ENCODE measurements at regions not wholly inside any gene's neighbourhood (a gene's known extent, or its start where the extent isn't known, plus 50 kb on each side); places are given as distances from the start of the nearest gene placed in this dataset.

- Histone ChIP-seq H3K27me3 (ENCODE audit: control insufficient read depth, insufficient read depth, low read length) (no peaks in the 10 kb centered on the region), H3K9me3 (ENCODE audit: control insufficient read depth, low read depth, low read length) (no peaks in the 10 kb centered on the region), H3K9ac (ENCODE audit: low read length) (no peak overlapping the region), H3K4me1 (ENCODE audit: control insufficient read depth, low read depth, low read length) (no peaks in the 10 kb centered on the region), H3K27ac (ENCODE audit: low read length) (no peak overlapping the region), H3K4me3 (ENCODE audit: low read length) (no peak overlapping the region), H3K36me3 (ENCODE audit: control insufficient read depth, low read depth, low read length) (no peaks in the 10 kb centered on the region)
These were observed 65.6 kb upstream of the COPS8 start for GRCh38 chr2:237020090-237020489.

- Histone ChIP-seq H3K36me3 (ENCODE audit: control insufficient read depth, low read depth, low read length) (no peaks in the 10 kb centered on the region), H3K27ac (ENCODE audit: low read length) (no peak overlapping the region), H3K4me3 (ENCODE audit: low read length) (no peak overlapping the region), H3K27me3 (ENCODE audit: control insufficient read depth, insufficient read depth, low read length) (no peaks in the 10 kb centered on the region), H3K9ac (ENCODE audit: low read length) (no peak overlapping the region), H3K4me1 (ENCODE audit: control insufficient read depth, low read depth, low read length) (no peaks in the 10 kb centered on the region), H3K9me3 (ENCODE audit: control insufficient read depth, low read depth, low read length) (no peaks in the 10 kb centered on the region)
These were observed 63.2 kb upstream of the COPS8 start for GRCh38 chr2:237022533-237022932.

- Histone ChIP-seq H3K4me3 (ENCODE audit: low read length) (no peak overlapping the region), H3K9ac (ENCODE audit: low read length) (no peak overlapping the region), H3K27ac (ENCODE audit: low read length) (no peak overlapping the region), H3K4me1 (ENCODE audit: control insufficient read depth, low read depth, low read length) (no peaks in the 10 kb centered on the region), H3K9me3 (ENCODE audit: control insufficient read depth, low read depth, low read length) (no peaks in the 10 kb centered on the region), H3K27me3 (ENCODE audit: control insufficient read depth, insufficient read depth, low read length) (no peaks in the 10 kb centered on the region), H3K36me3 (ENCODE audit: control insufficient read depth, low read depth, low read length) (no peaks in the 10 kb centered on the region)
These were observed 61.4 kb upstream of the COPS8 start for GRCh38 chr2:237024255-237024654.

GRCh38 chr2:237025090-237025865 is 60.4 kb upstream of the COPS8 start:
- no peaks in the 10 kb centered on the region for H3K27me3 ChIP-seq (ENCODE audit: control insufficient read depth, insufficient read depth, low read length)
- H3K36me3 ChIP-seq (ENCODE audit: control insufficient read depth, low read depth, low read length): no peaks in the 10 kb centered on the region
- H3K9ac ChIP-seq (ENCODE audit: low read length): no peak overlapping the region
- H3K27ac ChIP-seq (ENCODE audit: low read length): no peak overlapping the region
- H3K4me1 ChIP-seq (ENCODE audit: control insufficient read depth, low read depth, low read length): no peaks in the 10 kb centered on the region
- H3K4me3 ChIP-seq (ENCODE audit: low read length): no peak overlapping the region
- no peaks in the 10 kb centered on the region for H3K9me3 ChIP-seq (ENCODE audit: control insufficient read depth, low read depth, low read length)

DNA sequence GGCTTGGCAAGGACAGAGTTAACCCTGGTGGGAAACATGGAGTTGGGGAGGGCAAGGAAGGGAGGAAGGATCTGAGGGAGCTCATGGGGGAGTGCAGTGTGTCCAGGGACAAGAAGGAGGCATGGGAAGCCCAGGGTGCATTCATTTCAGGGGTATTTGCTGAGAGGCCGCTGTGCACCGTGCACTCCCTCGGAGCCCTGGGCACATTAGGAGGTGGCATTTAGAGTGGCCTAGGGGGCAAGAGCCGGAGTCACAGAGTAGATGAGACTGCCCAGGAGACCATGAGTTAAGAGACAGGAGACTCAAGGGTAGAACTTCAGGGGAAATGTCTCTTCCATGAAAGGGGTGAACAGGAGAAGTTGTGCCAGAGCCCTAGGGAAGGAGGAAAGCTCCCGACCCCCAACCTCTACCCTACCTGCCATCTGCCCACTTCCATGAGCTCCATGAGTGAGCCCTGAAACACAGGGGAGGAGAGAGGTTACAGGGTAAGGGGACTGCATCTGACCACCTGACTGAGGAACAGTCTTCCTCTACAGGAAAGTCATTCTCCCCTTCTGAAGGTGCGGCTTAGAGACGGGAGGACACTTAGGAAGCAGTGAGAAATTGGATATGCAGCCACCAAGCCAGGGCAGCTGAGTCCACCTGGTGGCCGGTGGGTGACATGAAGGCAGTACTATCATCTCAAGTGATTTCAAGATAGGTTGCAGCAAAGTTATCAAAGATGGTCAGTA is 58.5 kb upstream of the COPS8 start:
- Histone ChIP-seq H3K9me3 (ENCODE audit: control insufficient read depth, low read depth, low read length) (no peaks in the 10 kb centered on the region), H3K36me3 (ENCODE audit: control insufficient read depth, low read depth, low read length) (no peaks in the 10 kb centered on the region), H3K27me3 (ENCODE audit: control insufficient read depth, insufficient read depth, low read length) (no peaks in the 10 kb centered on the region), H3K27ac (ENCODE audit: low read length) (no peak overlapping the region), H3K9ac (ENCODE audit: low read length) (no peak overlapping the region), H3K4me1 (ENCODE audit: control insufficient read depth, low read depth, low read length) (no peaks in the 10 kb centered on the region), H3K4me3 (ENCODE audit: low read length) (no peak overlapping the region)

- no peak overlapping the region for H3K4me3 ChIP-seq (ENCODE audit: low read length)
- no peaks in the 10 kb centered on the region for H3K9me3 ChIP-seq (ENCODE audit: control insufficient read depth, low read depth, low read length)
- no peaks in the 10 kb centered on the region for H3K36me3 ChIP-seq (ENCODE audit: control insufficient read depth, low read depth, low read length)
- no peaks in the 10 kb centered on the region for H3K4me1 ChIP-seq (ENCODE audit: control insufficient read depth, low read depth, low read length)
- no peaks in the 10 kb centered on the region for H3K27me3 ChIP-seq (ENCODE audit: control insufficient read depth, insufficient read depth, low read length)
- H3K27ac ChIP-seq (ENCODE audit: low read length): no peak overlapping the region
- no peak overlapping the region for H3K9ac ChIP-seq (ENCODE audit: low read length)
These were observed 58.0 kb upstream of the COPS8 start for GRCh38 chr2:237027712-237028029.

- H3K4me3 ChIP-seq (ENCODE audit: low read length): no peak overlapping the region
- H3K27ac ChIP-seq (ENCODE audit: low read length): no peak overlapping the region
- H3K9me3 ChIP-seq (ENCODE audit: control insufficient read depth, low read depth, low read length): no peaks in the 10 kb centered on the region
- no peak overlapping the region for H3K9ac ChIP-seq (ENCODE audit: low read length)
- no peaks in the 10 kb centered on the region for H3K4me1 ChIP-seq (ENCODE audit: control insufficient read depth, low read depth, low read length)
- H3K27me3 ChIP-seq (ENCODE audit: control insufficient read depth, insufficient read depth, low read length): no peaks in the 10 kb centered on the region
- H3K36me3 ChIP-seq (ENCODE audit: control insufficient read depth, low read depth, low read length): no peaks in the 10 kb centered on the region
These were observed 55.3 kb upstream of the COPS8 start for GRCh38 chr2:237030382-237030781.

DNA sequence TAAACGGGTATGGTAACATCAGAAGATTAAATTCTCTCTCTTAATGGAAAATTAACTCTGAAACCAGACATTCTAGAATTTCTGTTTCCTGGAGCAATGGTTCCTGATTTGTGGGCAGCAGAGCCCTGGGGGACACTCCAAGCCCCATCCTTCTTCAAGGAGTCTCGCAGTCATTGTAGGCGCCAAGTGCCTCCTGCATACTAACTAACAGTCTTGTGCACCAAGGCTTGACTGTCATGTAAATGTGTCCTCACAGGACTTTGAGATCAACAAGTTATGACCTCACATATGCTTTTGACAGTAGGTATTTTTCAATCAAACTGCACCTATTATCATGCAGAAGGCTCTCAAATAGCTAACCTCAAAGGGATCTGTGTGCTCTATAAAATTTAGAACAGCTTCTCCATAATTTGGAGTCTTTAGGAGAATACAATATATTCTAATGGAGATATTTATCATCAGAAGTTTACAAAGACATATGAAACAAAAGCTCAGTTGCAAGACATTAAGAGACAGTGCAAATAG is 52.1 kb upstream of the COPS8 start:
- H3K9ac ChIP-seq (ENCODE audit: low read length): no peak overlapping the region
- no peaks in the 10 kb centered on the region for H3K27me3 ChIP-seq (ENCODE audit: control insufficient read depth, insufficient read depth, low read length)
- no peaks in the 10 kb centered on the region for H3K4me1 ChIP-seq (ENCODE audit: control insufficient read depth, low read depth, low read length)
- H3K9me3 ChIP-seq (ENCODE audit: control insufficient read depth, low read depth, low read length): no peaks in the 10 kb centered on the region
- H3K36me3 ChIP-seq (ENCODE audit: control insufficient read depth, low read depth, low read length): no peaks in the 10 kb centered on the region
- no peak overlapping the region for H3K27ac ChIP-seq (ENCODE audit: low read length)
- H3K4me3 ChIP-seq (ENCODE audit: low read length): no peak overlapping the region

- no peak overlapping the region for H3K27ac ChIP-seq (ENCODE audit: low read length)
- H3K36me3 ChIP-seq (ENCODE audit: control insufficient read depth, low read depth, low read length): no peaks in the 10 kb centered on the region
- no peak overlapping the region for H3K9ac ChIP-seq (ENCODE audit: low read length)
- peaks cover 4% of the 10 kb centered on the region for H3K4me1 ChIP-seq (ENCODE audit: control insufficient read depth, low read depth, low read length)
- H3K27me3 ChIP-seq (ENCODE audit: control insufficient read depth, insufficient read depth, low read length): no peaks in the 10 kb centered on the region
- H3K9me3 ChIP-seq (ENCODE audit: control insufficient read depth, low read depth, low read length): no peaks in the 10 kb centered on the region
- H3K4me3 ChIP-seq (ENCODE audit: low read length): no peak overlapping the region
These were observed 49.8 kb upstream of the COPS8 start for GRCh38 chr2:237035781-237036475.
